ENCODE measurements at regions not wholly inside any gene's neighbourhood (a gene's known extent, or its start where the extent isn't known, plus 50 kb on each side); places are given as distances from the start of the nearest gene placed in this dataset.

GRCh38 chr6:81934936-81935335 lies 182.5 kb upstream of the TENT5A start:
- peaks cover 11 to 16% of the 10 kb centered on the region in 2 experiments for H3K4me1 Mint-ChIP-seq
- Histone ChIP-seq H3K27ac (ENCODE audit: insufficient read length, low read depth, low read length) (no peak overlapping the region), H3K79me1 (ENCODE audit: insufficient read depth, low read depth, low read length, poor library complexity, severe bottlenecking) (no peaks in the 10 kb centered on the region), H3K4me2 (ENCODE audit: insufficient read depth, insufficient read length, low read length) (no peak overlapping the region), H3K4ac (ENCODE audit: low read depth, low read length) (no peak overlapping the region), H2BK15ac (ENCODE audit: low read depth, low read length) (no peak overlapping the region), H3K18ac (ENCODE audit: insufficient read length, low read depth, low read length) (no peak overlapping the region), H3K23ac (ENCODE audit: insufficient read length, low read depth, low read length) (no peak overlapping the region), H2BK12ac (ENCODE audit: insufficient read length, low read depth, low read length) (no peak overlapping the region), H3K4me1 (ENCODE audit: insufficient read depth, low read length) (peaks cover 6% of the 10 kb centered on the region; the same call in 1 of the 2 replicates), H4K5ac (ENCODE audit: insufficient read length, low read depth, low read length) (no peak overlapping the region), H2BK5ac (ENCODE audit: insufficient read length, low read length) (no peak overlapping the region), H4K91ac (ENCODE audit: insufficient read length, low read depth, low read length) (no peak overlapping the region), H2BK120ac (ENCODE audit: low read depth, low read length, poor library complexity, severe bottlenecking) (no peak overlapping the region), H3T11ph (ENCODE audit: low read length) (no peak overlapping the region), H3K9ac (ENCODE audit: extremely low read depth, insufficient read length, low read length) (no peak overlapping the region), H3K14ac (ENCODE audit: insufficient read depth, low read length) (no peak overlapping the region), H3K9me3 (ENCODE audit: control insufficient read depth, low read depth, low read length) (no peaks in the 10 kb centered on the region), H4K8ac (replicated peaks; ENCODE audit: insufficient read length, low read depth, low read length) (no peak overlapping the region), H4K20me1 (ENCODE audit: control insufficient read depth, insufficient read depth, insufficient read length) (no peaks in the 10 kb centered on the region), H3K56ac (ENCODE audit: insufficient read length, low read depth, low read length) (no peak overlapping the region), H2AK5ac (ENCODE audit: insufficient read length, low read length) (no peak overlapping the region), H3K27me3 (ENCODE audit: insufficient read depth, low read length) (no peaks in the 10 kb centered on the region), H3K79me2 (ENCODE audit: insufficient read depth, low read length) (no peaks in the 10 kb centered on the region), H2AFZ (ENCODE audit: low read length) (no peak overlapping the region), H3K23me2 (ENCODE audit: insufficient read length, low read depth, low read length, poor library complexity, severe bottlenecking) (no peaks in the 10 kb centered on the region), H2BK20ac (ENCODE audit: low read depth, low read length, poor library complexity, severe bottlenecking) (no peak overlapping the region)
- no peaks in the 10 kb centered on the region for H3K27me3 Mint-ChIP-seq (ENCODE audit: low read depth)
- no CpG with 5 or more reads among the region's 1 CpG for whole genome bisulfite sequencing (ENCODE audit: extremely low coverage, insufficient read length, low lambda C conversion rate)
- no peak for TF ChIP-seq CTCF (conservative IDR thresholded peaks at IDR 0.05)
- H3K4me3 Mint-ChIP-seq: no peak overlapping the region
- no peak overlapping the region for H3K27ac Mint-ChIP-seq
- no peak for DNase-seq
- H3K36me3 Mint-ChIP-seq (ENCODE audit: insufficient read depth in 1 of 3, low read depth in 3 of 3): no peaks in the 10 kb centered on the region
- peaks cover 0 to 2% of the 10 kb centered on the region in 2 experiments; a peak in 2 of 5 replicates for H3K9me3 Mint-ChIP-seq

Data from H9 (cell line).